ENCODE measurements at regions not wholly inside any gene's neighbourhood (a gene's known extent, or its start where the extent isn't known, plus 50 kb on each side); places are given as distances from the start of the nearest gene placed in this dataset.
"Not testable (repeated sequence)": the region's sequence is repeated elsewhere in the genome, so short reads cannot be mapped to it uniquely, and the experiment has no call there.

DNA sequence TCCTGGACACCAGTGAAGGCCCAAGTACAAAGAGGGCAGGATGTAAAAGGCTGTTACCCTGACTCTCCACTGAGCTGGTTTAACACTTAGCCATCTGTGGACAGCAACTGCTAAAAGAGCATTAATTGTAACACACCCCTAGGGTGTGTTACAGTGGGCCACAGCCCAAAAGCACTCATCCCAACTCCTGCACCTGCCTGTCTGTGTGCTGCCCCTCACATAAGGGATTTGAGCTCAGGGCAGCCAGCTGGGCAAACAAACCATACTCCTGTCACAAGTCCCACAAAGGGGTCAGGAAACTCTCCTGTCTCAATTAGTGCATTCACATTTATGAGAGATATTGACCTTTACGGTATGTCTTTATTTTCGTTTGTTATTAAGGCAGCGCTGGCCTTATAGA is 833.1 kb upstream of the NXPH2 start:
- ChIA-PET POLR2A (no interaction called here), CTCF (no interaction called here)

- ChIA-PET POLR2A (no interaction called here), CTCF (no interaction called here)
Measured at GRCh38 chr2:139610512-139610911, 830.3 kb upstream of the NXPH2 start.

- ChIA-PET POLR2A (no interaction called here), CTCF (no interaction called here)
Measured at GRCh38 chr2:139609109-139609508, 828.9 kb upstream of the NXPH2 start.

GRCh38 chr2:139605668-139606067 is 825.5 kb upstream of the NXPH2 start:
- ChIA-PET CTCF (no interaction called here), POLR2A (no interaction called here)

DNA sequence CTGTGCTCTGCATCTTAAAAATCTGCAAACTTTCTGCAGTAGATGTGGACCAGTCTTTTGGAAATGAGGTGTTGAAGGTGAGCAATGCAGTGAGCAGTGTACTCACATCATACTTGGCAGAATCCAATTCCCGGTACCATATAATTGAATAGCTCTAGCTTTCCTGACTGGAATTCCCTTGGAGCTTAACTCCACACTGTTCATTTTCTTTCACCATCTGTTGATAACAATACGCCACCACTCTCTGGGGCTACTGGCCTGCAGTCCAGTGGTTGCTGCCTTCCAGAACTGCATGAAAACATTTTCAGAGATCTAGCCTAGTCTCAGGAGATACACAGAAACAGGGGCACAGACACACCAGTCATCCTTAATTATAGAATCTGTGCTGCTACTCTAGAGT is 820.0 kb upstream of the NXPH2 start:
- CTCF ChIA-PET, result no interaction called here
- POLR2A ChIA-PET, result no interaction called here

DNA sequence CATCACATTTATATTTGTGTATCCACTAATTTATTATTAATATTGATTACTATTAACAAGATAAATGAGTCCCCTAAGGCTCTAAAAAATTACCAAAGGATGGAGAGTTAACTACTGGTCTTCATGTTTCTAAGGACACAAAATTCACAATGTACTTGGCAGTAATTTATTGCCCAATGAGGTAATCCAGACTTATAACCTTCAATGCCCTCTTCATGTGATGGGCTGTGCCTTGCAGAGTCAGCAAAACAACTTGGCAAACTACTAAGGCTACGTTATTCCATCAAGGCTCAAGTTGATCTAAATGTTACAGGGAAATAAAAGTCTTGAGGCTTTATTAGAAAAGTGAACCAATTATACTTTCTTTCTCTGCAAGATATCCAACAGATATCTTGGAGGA is 804.9 kb upstream of the NXPH2 start:
- ChIA-PET POLR2A (no interaction called here), CTCF (no interaction called here)

DNA sequence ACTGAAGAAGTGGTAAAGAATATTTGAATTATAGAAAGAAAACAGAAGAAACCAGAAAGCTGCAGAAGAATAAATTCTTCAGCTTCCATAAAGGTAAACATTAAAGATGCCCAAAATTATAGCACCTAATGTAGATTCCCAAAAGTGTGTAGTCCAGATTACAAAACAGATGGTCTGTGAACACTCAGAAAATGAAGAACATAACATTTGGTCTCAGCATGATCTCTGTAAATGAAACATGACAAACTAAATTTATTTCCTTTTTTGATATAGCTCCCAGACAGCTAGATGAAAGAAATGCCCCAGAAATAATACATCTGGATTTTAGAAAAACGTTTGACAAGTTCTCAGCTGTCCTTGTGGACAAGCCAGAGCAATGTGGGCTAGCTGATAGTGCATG is 794.2 kb upstream of the NXPH2 start:
- CTCF ChIA-PET, result no interaction called here
- POLR2A ChIA-PET, result no interaction called here

GRCh38 chr2:139556789-139557188 is 776.6 kb upstream of the NXPH2 start:
- ChIA-PET POLR2A (no interaction called here), CTCF (no interaction called here)

DNA sequence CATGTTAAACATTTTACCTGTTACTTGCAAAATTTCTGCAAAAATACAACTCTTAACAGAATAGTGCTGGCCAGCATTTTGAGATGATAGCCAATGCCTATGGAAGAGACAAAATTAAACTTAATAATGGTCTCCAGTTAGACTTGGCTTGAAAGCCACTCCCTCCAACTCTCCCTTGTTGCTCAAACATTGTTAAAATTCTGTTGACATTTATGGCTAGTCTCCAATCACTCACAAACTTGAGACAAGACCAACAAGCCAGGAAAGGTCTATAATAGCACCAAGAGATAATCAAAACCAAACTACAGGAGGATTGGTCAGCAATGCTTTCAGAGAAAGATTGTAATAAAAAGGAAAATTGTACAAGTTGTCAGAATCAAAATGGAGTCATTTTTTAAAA is 770.7 kb upstream of the NXPH2 start:
- ChIA-PET POLR2A (no interaction called here), CTCF (no interaction called here)

GRCh38 chr2:139550341-139550740 is 770.2 kb upstream of the NXPH2 start:
- ChIA-PET CTCF (no interaction called here), POLR2A (no interaction called here)

- POLR2A ChIA-PET, result no interaction called here
- CTCF ChIA-PET, result no interaction called here
Measured at GRCh38 chr2:139544186-139544851, 764.1 kb upstream of the NXPH2 start.

GRCh38 chr2:139538332-139539020 is 758.3 kb upstream of the NXPH2 start:
- CTCF ChIA-PET, POLR2A ChIA-PET: not testable (repeated sequence)

DNA sequence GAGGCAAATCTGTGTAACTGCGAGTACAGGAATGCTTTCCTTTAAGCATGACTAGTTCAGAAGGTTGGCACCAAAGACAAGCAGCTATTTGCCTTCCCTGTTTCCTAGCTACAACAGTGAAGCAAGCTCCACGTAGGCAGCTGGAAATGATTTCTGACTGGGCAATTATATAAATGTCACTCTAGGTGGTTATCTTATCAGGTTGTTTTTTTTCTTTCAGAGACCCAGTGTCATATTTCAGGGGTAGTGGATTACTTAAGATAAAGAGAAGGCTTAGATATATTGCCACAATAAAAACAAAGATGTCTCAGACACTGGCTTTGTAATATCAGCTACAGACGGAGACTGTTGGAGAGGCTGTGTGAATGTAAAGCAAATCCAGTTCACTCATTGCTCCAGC is 748.9 kb upstream of the NXPH2 start:
- ChIA-PET CTCF (no interaction called here), POLR2A (no interaction called here)

GRCh38 chr2:139526781-139527180 is 746.6 kb upstream of the NXPH2 start:
- CTCF ChIA-PET, result no interaction called here
- POLR2A ChIA-PET, result no interaction called here

DNA sequence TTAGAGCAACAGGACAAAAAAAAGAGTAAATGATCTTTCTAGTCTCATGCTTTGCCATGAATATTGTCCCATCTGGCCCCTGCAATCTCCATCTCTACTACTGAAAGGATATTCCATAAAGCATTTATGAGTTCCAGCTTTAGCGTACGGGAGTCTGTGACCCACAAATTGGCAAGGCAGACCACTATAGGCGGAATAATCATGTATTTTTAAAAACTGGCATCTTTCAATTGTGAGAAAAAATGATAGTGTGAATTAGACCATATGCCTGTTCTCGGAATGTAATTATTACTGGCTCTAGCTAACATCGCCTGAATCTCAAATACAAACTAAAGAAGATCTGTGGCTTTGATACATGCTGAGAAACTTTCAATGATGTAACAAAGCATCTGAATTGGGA is 738.1 kb upstream of the NXPH2 start:
- CTCF ChIA-PET, result no interaction called here

DNA sequence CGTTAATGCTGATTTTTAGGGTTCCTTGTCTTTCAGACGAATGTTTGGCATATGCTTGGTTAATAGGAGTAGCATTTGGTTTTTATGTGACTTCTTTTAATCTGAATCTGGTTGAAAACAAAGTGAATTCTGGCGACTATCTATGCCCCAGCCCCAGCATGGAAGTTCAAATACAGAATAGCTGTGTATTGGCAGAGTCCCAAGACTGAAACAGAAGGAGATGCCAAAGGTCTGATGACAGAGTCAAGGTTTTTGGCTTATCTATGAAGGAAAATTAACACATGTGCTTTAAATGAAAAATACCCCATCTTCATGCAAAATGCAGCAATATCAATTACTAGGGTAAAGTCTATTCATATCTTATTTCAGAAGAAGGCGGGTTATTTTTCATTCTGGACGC is 734.8 kb upstream of the NXPH2 start:
- ChIA-PET POLR2A (no interaction called here), CTCF (no interaction called here)

More for the DNA sequence above, 738.1 kb upstream of the NXPH2 start:
- POLR2A ChIA-PET, result no interaction called here

DNA sequence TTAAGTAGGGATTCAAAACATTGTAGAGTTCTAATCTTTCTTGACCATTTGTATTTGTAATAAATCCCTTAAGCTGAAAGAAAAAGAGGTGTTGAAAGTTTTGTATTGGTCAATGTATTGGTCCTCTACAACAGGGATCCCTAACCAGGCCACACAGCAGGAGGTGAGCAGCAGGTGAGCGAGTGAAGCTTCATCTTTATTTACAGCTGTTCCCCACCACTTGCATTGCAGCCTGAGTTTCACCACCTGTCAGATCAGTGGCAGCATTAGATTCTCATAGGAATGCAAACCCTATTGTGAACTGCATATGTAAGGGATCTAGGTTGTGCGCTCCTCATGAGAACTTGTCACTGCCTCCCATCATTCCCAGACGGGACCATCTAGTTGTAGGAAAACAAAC is 715.7 kb upstream of the NXPH2 start:
- POLR2A ChIA-PET, result no interaction called here
- CTCF ChIA-PET, result no interaction called here

- POLR2A ChIA-PET, result no interaction called here
- CTCF ChIA-PET, result no interaction called here
Measured at GRCh38 chr2:139492131-139492680, 712.0 kb upstream of the NXPH2 start.

DNA sequence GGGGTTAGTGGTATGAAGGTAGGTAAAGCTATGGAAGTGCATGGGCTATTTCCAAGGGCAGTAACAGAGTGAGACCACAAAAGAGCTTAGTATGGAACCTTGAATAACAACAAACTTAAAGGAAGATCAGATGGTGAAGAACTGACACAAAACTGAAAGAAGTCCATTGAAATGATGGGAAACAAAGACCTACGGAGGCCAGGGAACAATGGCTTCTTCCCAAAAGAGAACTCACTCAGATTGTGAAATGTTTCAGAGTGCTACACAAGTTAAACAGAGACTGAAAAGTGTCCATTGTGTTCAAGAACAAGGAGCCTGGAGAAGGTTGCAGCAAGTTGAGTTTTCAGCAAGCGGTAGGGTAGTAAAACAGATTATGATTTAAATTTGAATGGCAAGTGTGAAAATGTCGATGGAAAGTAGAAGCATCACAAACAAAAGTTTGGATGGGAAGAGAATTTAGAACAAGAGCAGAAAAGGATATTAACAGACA is 700.0 kb upstream of the NXPH2 start:
- POLR2A ChIA-PET, result no interaction called here
- CTCF ChIA-PET, result no interaction called here

- ChIA-PET CTCF (no interaction called here), POLR2A (no interaction called here)
Measured at GRCh38 chr2:139478165-139478914, 698.1 kb upstream of the NXPH2 start.

DNA sequence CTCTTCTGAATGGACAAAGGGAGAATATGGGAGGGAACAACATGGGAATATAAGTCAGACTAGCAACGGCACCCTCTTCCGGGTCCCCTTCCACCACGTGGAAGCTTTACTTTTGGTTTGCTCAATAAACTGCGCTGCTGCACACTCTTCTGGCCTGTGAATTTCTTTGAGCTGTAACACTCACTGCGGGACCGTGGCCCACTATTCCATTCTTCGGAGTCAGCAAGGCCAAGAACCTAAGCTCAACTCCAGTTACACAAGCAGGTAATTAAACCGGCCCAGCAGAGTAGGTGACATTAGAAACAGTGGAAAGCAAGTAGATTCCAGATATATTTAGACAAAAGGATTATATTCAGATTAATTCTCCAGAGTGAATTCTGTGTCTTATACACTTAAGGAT is 697.4 kb upstream of the NXPH2 start:
- ChIA-PET POLR2A (no interaction called here), CTCF (no interaction called here)
